ENCODE measurements at regions not wholly inside any gene's neighbourhood (a gene's known extent, or its start where the extent isn't known, plus 50 kb on each side); places are given as distances from the start of the nearest gene placed in this dataset.

DNA sequence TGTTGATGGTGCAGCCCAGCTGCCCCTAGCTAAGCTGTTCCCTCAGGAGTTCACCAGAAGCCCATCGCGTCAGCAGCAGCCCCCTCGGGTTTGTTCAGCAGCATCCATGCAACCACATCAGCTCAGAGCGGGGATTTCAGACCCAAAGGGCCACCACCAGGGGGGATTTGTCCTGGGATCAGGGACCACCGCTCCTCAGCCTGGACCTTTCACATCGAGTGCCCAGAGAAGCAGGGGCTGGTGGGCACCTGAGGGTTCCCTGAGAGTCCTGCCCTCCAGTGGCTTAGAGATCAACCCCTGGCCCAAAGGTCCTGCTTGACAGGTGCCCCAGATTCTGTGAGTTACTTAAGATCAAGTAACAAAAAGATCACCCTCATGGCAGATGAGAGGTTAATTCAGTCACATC, 65.9 kb upstream of the C14orf180 start:
- H3K27ac ChIP-seq (ENCODE audit: low read depth, low read length): no peak overlapping the region
- H3K9ac ChIP-seq (ENCODE audit: low read length): no peak overlapping the region
- H3K27me3 ChIP-seq (ENCODE audit: insufficient read depth, low read length): peaks cover 4% of the 10 kb centered on the region; the same call in 1 of the 2 replicates
- no peaks in the 10 kb centered on the region for H4K20me1 ChIP-seq (ENCODE audit: insufficient read depth)
- ChIA-PET POLR2A (no interaction called here), CTCF (no interaction called here), RAD21 (ENCODE audit: low non-redundant PET in 1 of 2, low total read pairs in 2 of 2, uncharacterized antibody in 2 of 2, unreplicated experiment in 2 of 2) (no interaction called here)
- H3K9me2 ChIP-seq (ENCODE audit: insufficient read depth): no peaks in the 10 kb centered on the region
- no peaks in the 10 kb centered on the region for H3K36me3 ChIP-seq (ENCODE audit: control insufficient read depth in 1 of 2, insufficient read depth in 2 of 2, low read length in 2 of 2)
- no peak overlapping the region for H3K4me3 ChIP-seq (replicated peaks in 1 of 2; ENCODE audit: low read depth in 1 of 2, low read length in 2 of 2)
- no peak overlapping the region for H3K4me2 ChIP-seq (ENCODE audit: low read length)
- no peaks in the 10 kb centered on the region for H3K4me1 ChIP-seq (ENCODE audit: control insufficient read depth in 1 of 2, insufficient read depth in 2 of 2, low read length in 2 of 2)
- no peak for TF ChIP-seq REST (IDR thresholded peaks at IDR 0.05; ENCODE audit: low read depth)
- no peak for TF ChIP-seq CTCF (IDR thresholded peaks at IDR 0.05 in 2 of 3, conservative IDR thresholded peaks at IDR 0.05 in 1 of 3; ENCODE audit: borderline replicate concordance in 1 of 3, insufficient read depth in 1 of 3, low read depth in 2 of 3, low read length in 2 of 3)
- H3K79me2 ChIP-seq (ENCODE audit: insufficient read depth, low read length): no peaks in the 10 kb centered on the region
- ATAC-seq (no peak), DNase-seq (ENCODE audit: low read depth, low spot score) (no peak)
- no TSS peak for BruUV-seq (replicated peaks)
- H2AFZ ChIP-seq (ENCODE audit: low read depth, low read length, poor library complexity, severe bottlenecking): no peak overlapping the region
- intact Hi-C loops (cut with micrococcal nuclease): no loop called here
- H3K9me3 ChIP-seq (ENCODE audit: control insufficient read depth in 1 of 2, insufficient read depth in 1 of 2, low read depth in 1 of 2, low read length in 2 of 2): no peaks in the 10 kb centered on the region
